Erythroblast (primary cell): ENCODE measurements at regions not wholly inside any gene's neighbourhood (a gene's known extent, or its start where the extent isn't known, plus 50 kb on each side); places are given as distances from the start of the nearest gene placed in this dataset.
"Not testable (repeated sequence)": the region's sequence is repeated elsewhere in the genome, so short reads cannot be mapped to it uniquely, and the experiment has no call there.

ENCODE experiments used
- DNase-seq, 2 experiments: peaks; one replicate each; lab custom pipeline; 2025; lab: John Stamatoyannopoulos, UW
- GATA1 ChIP-seq: IDR thresholded peaks from 2 replicates; pipeline ENCODE4 v1.6.1; 2011; ENCODE audit warnings: low read depth, mild to moderate bottlenecking, control low read depth, low read length, moderate library complexity
- POLR2A ChIP-seq: IDR thresholded peaks from 2 replicates; pipeline ENCODE4 v1.6.1; 2011; ENCODE audit warnings: mild to moderate bottlenecking, low read length

- TF ChIP-seq GATA1, result no peak
- no peak for TF ChIP-seq POLR2A
- no peak for DNase-seq
Observed at GRCh38 chr6:140480852-140481251, 1106.4 kb upstream of the CITED2 start.

GRCh38 chr6:140478631-140479030, 1104.2 kb upstream of the CITED2 start:
- TF ChIP-seq POLR2A, result no peak
- DNase-seq, result no peak

GRCh38 chr6:140475086-140475485, 1100.6 kb upstream of the CITED2 start:
- DNase-seq, result no peak
- TF ChIP-seq POLR2A (no peak), GATA1 (no peak)

GRCh38 chr6:140464720-140465119, 1090.3 kb upstream of the CITED2 start:
- TF ChIP-seq POLR2A (no peak), GATA1 (no peak)
- DNase-seq, result no peak

- no peak for TF ChIP-seq GATA1
- TF ChIP-seq POLR2A, result no peak
- DNase-seq, result no peak
Observed at GRCh38 chr6:140463312-140463710, 1088.9 kb upstream of the CITED2 start.

- DNase-seq, result no peak
- no peak for TF ChIP-seq GATA1
- TF ChIP-seq POLR2A, result no peak
Observed at GRCh38 chr6:140462453-140463311, 1088.2 kb upstream of the CITED2 start.

- no peak for TF ChIP-seq POLR2A
- TF ChIP-seq GATA1, result no peak
- no peak for DNase-seq
Observed at GRCh38 chr6:140462076-140462452, 1087.6 kb upstream of the CITED2 start.

GRCh38 chr6:140460267-140460666, 1085.8 kb upstream of the CITED2 start:
- DNase-seq, result no peak
- TF ChIP-seq GATA1, result no peak
- no peak for TF ChIP-seq POLR2A

GRCh38 chr6:140459209-140459608, 1084.8 kb upstream of the CITED2 start:
- no peak for TF ChIP-seq GATA1
- TF ChIP-seq POLR2A, result no peak
- no peak for DNase-seq

GRCh38 chr6:140446241-140446640, 1071.8 kb upstream of the CITED2 start:
- TF ChIP-seq GATA1, result no peak
- no peak for TF ChIP-seq POLR2A
- DNase-seq, result no peak

GRCh38 chr6:140445474-140446004, 1071.1 kb upstream of the CITED2 start:
- no peak for DNase-seq
- TF ChIP-seq POLR2A (no peak), GATA1 (no peak)

- DNase-seq, result not testable (repeated sequence)
Observed at GRCh38 chr6:140443112-140443511, 1068.7 kb upstream of the CITED2 start.

- DNase-seq, result peak; percentile 2 to 32
- TF ChIP-seq GATA1 (no peak), POLR2A (no peak)
Observed at GRCh38 chr6:140441256-140441655, 1066.8 kb upstream of the CITED2 start.

- no peak for TF ChIP-seq POLR2A
Observed at GRCh38 chr6:140440223-140440835, 1065.9 kb upstream of the CITED2 start.

GRCh38 chr6:140438346-140438735, 1063.9 kb upstream of the CITED2 start:
- no peak for TF ChIP-seq GATA1
- TF ChIP-seq POLR2A, result no peak
- no peak for DNase-seq

More at GRCh38 chr6:140440223-140440835, 1065.9 kb upstream of the CITED2 start:
- no peak for DNase-seq
